ENCODE measurements at regions not wholly inside any gene's neighbourhood (a gene's known extent, or its start where the extent isn't known, plus 50 kb on each side); places are given as distances from the start of the nearest gene placed in this dataset.

- DNase-seq (ENCODE audit: low read depth), result no peak
Observed at GRCh38 chr6:167049275-167049674, 50.1 kb downstream of the CEP43 start.

GRCh38 chr6:167050903-167051302 lies 51.7 kb downstream of the CEP43 start:
- no peak for DNase-seq (ENCODE audit: low read depth)

GRCh38 chr6:167053895-167054530 lies 54.8 kb downstream of the CEP43 start:
- DNase-seq (ENCODE audit: low read depth), result no peak

- DNase-seq (ENCODE audit: low read depth), result no peak
Observed at GRCh38 chr6:167054987-167055386, 55.8 kb downstream of the CEP43 start.

GRCh38 chr6:167056370-167056769 lies 57.2 kb downstream of the CEP43 start:
- peak; percentile 8 for DNase-seq (ENCODE audit: low read depth)

- DNase-seq (ENCODE audit: low read depth), result no peak
Observed at GRCh38 chr6:167058261-167058660, 59.1 kb downstream of the CEP43 start.

Data from activated gamma-delta T cell treated with anti-CD3 and anti-CD28 coated beads, Interleukin-2, amount 50 U/mL, for 16 hours (primary cell).